Inflammatory macrophage treated with lipopolysaccharide for 4 hours (primary cell): ENCODE measurements at regions not wholly inside any gene's neighbourhood (a gene's known extent, or its start where the extent isn't known, plus 50 kb on each side); places are given as distances from the start of the nearest gene placed in this dataset.
"Not testable (repeated sequence)": the region's sequence is repeated elsewhere in the genome, so short reads cannot be mapped to it uniquely, and the experiment has no call there.

Source experiments
- DNase-seq: peaks from one replicate; pipeline ENCODE4 v3.0.0-alpha.2; 2020

DNA sequence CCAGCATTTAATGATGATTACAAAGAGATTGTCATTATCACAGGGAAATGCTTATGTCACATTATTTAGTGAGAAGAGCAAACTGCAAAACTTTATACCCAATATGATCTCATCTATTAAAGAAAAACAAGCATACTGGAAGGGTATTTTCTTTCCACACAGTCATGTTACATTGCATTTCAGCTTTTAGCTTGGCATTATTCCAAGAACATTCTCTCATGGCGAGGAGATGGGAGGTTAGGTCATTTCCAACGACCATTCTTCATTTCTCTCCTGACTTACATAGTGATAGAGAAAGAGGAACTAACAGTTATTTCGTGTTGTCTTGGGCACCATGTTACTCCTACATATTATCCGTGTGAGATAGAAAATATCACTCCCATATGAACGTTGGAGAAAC lies 309.4 kb upstream of the XYLT1 start:
- no peak for DNase-seq

DNA sequence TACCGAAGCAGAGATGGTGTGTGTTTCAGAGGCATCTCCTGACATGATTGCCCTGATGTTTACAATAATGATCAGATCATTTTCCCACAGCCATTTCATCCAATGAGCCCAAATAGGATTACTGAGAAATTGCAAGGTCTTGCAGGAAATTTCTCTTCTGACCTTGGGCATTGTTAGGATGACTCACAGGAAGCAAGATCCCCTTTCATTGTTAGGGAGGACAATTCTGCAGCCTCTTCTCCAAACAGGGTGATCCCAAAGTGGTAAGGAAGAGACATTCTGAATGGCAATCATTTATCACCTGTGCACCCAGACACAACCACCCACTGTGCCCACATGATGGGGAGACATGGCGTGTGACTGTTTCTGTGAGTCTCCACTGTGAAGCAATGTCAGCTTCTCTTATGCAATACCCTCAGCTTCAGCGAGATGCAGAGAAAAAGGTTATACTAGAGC lies 306.7 kb upstream of the XYLT1 start:
- no peak for DNase-seq

DNA sequence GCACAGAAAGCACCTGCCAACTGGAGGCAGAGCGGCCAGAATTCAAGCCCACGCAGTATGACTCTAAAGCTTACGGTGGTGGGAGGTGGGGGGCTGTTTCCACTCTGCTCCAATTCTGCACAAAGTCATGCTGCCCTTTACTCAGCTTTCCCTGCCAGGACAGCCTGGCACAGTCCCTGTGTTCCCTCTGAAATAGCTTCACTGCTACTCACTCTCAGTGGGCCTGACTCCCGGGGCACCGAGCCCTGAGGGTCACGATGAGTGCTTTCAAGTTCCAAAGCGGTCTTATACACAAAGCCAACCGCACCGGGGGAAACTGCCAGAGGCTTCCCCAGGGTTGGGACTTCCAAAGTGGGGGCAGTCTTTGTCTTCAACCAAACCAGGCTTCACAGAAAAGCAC lies 306.1 kb upstream of the XYLT1 start:
- DNase-seq = no peak

DNA sequence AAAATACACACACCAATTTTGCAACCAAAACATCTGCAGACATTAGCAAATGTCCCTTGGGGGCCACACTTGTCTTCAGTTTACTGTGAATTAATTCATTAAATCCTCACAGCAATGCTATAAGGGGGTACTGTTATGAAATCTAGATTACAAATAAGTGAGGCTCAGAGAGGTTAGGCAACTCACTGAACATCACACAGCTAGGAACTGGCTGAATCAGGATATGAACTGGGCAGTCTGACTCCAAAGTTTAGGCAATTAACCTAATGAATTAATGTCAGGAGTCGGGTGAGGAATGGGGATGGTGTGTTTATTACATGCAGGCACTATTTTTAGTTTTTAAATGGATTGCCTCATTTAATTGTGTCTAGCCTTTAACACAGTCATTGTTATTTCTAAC lies 305.7 kb upstream of the XYLT1 start:
- DNase-seq = no peak

DNA sequence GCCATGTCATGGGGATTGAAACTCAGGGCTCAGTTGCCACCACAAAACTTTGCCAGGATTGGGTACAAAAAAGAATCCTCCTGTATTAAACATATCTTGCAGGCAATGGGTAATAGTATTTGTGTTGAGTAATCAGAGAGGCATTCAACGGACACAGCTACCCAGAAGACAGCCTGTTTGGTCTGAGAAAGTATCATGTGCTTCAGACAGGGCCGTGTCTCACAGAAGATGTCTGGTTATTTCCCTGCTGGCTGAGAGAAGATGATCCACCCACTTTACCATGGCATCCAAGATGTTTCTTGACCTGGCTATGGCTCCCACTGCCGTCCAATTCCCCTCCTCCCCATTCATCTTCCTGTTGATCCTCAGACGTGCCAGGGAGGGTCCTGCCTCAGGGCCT lies 304.3 kb upstream of the XYLT1 start:
- DNase-seq = no peak

DNA sequence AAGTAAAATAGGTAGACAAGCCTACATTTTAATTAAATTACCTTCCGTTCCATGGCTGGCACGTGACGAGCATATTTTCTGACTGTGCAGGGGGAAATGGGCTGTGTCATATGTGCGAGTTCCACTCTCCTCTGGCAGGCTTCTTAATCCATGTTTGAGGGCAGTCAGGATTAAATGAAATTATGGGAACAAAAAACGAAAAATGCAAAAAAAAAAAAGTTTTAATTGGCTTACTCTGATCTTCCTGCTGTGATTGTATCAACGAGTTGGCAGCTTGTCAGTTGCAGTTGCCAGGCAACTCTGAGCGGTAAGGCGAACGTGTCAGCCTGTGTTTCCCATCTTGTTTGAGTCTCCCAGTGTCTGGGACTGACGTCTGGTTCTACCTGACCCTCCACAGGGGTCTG lies 302.9 kb upstream of the XYLT1 start:
- no peak for DNase-seq

DNA sequence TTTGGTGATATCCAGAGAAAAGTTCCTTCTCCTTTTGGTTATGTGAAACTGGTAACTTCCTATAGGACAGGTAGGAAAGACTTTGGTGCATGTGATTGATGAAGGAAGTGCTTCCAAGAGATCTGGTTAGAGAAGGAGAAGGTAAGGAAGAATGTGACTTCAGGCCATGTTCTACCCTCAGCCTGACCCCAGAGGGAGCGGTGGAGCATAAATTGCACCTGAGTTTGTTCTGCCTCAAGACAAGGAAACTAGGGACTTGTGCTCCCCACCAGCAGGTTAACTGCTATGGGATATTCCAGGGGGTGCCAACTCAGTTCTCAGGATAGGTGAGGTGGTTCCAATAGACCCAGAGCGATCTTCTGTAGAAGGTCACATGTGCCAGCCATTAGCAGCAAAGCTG lies 299.3 kb upstream of the XYLT1 start:
- DNase-seq = no peak

DNA sequence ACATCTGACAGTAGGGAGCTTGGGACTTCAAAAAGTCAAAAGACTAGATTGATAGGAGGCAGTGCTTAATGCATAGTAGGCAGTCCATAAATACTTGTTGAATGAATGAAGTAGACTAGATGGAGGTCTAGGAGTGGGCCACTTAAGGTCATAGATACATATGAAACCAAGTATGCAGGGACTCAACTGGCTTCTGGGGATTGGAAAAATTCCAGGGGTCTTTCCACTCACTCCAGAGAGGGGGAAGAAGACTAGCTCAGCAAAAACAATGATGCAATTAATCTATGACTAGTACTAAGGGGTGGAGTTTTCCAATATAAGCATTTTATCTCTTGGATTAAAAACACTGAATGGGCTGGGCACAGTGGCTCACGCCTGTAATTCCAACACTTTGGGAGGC lies 298.3 kb upstream of the XYLT1 start:
- DNase-seq = no peak

DNA sequence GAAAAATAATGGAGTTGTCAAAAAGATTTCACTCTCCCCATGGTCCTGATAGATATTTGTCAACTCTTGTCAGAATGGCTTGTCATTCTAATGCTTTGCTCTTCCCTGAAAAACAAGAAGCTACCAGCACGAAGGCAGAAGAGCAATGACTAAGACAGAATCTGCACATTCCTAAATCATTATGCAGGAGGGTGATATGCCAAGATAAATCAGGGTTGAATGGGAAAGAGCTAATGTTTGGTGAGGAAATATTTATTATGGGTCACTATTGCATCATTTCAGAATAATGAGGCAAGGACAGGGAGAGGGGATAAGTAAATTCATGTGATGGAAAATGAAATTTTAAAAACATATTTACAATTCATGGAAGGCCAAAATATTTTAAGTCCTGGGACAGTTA lies 297.5 kb upstream of the XYLT1 start:
- no peak for DNase-seq

DNA sequence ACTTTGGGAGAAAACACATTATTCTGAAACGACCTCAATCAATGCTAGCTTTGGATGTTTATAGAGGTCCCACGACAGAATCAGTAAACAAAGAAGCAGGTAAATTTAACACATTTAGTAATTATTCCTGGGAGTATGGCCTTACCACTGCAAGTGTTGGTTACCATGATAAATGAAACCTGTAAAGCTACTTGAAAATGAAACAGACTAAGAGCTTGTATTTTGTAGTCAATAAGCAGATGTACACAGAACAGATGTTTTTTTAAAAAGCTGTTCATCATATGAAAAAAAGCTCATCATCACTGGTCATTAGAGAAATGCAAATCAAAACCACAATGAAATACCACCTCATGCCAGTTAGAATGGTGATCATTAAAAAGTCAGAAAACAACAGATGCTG lies 295.3 kb upstream of the XYLT1 start:
- no peak for DNase-seq

DNA sequence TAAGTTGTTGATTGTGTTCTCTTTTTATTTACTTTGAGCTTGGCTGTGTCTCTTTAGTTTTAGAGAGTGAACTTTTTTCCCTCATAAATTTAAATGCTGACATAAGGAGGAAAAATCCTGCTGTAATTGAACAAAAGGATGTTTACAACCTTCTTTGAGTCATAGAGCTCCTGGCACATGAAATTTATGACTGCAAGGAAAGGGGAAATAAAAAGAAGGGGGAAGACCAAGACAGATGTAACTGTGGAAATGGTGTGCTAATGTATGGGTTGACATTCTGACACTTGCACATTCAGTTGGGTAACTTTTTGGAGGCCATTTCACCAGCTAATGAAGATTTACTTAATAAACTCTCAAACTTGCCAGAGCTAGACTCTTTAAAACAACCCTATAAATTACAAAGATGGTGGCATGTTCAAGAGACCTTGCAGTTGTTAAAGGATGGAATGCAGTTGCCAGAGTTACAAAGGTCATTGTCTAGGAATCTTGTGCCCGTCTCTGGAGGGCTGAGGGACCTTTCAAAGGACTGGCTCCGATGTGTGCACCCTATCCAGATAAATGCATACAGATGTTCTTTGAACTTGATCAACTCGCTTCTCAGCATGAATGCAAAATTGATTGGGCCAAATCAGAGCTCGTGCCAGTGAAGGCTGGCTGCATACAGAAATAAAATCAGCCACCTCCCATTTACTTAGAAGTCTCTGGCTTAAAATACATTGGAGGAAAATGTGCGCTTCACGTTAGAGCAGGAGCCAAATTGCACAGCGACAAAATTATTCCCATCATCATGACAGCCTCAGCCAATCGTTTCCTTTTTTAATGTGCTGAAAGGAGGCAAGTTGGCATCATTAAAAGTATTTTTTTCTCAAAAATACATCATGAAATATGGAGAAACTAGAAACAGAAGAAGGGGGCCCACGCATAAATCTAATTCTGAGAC lies 289.0 kb upstream of the XYLT1 start:
- no peak for DNase-seq

DNA sequence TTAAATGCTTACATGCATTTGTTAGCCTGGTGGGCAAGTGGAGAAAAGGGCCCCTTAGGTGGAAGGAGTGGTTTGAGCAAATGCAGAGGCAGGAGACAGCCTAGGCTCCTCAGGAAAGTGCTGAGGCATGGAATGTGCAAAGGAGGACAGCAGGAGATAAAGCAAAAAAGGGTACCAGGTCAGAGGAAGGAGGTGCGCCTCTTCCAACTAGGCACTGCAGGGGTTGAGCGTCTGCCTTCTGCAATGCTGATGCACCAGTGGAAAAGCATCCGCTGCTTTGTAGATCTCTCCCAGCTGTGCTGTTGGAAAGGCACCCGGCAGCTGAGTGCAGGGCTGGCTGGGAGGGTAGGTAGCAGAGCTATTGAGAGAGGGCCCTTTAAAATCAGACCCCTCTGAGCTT lies 287.0 kb upstream of the XYLT1 start:
- DNase-seq = no peak

DNA sequence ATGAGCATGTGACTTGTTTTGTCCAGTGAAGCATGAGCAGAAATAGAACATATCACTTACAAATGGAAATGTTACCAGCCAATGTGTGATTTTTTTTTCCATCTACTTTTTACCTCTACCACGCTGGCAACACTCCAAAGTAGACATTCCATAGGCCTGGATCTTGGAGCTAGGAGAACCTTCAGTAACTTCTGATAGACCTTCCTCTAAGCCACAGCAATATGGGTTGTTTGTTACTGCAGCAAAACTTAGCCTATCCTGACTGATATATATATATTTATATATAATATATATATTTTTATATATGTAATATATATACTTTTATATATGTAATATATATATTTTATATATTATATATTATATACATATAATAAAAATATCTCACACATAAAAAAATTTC lies 284.4 kb upstream of the XYLT1 start:
- no peak for DNase-seq

DNA sequence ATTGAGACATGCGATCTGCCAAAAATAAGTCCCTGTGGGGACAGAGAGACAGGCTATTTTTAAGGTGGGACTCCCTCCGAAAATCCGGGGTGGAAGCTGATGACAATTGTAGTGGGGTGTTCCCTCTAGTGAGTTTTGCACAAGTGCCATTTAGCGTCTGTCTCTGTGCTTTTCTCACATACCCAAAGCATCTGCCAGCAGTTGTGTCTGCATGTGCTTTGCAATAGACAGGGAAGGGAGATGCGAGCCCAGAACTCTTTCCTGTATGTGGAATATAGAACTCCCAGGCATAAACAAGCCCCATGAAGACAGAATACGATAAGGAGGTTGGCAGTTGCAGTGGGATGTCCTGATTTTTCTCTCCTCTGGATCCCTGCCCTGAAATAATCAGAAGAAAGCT lies 282.7 kb upstream of the XYLT1 start:
- DNase-seq = no peak

DNA sequence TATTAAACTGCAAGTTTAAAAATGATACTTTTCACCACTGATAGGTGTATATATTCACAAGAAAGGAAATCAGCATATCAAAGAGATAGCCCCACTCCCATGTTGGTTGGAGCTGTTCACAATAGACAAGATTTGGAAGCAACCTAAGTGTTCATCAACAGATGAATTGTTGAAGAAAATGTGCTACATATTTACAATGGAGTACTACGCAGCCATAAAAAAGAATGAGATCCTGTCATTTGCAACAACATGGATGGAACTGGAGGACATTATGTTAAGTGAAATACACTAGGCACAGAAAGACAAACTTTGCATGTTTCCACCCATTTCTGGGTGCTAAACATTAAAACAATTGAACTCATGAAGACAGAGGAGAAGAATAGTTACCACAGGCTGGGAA lies 278.9 kb upstream of the XYLT1 start:
- DNase-seq = no peak

DNA sequence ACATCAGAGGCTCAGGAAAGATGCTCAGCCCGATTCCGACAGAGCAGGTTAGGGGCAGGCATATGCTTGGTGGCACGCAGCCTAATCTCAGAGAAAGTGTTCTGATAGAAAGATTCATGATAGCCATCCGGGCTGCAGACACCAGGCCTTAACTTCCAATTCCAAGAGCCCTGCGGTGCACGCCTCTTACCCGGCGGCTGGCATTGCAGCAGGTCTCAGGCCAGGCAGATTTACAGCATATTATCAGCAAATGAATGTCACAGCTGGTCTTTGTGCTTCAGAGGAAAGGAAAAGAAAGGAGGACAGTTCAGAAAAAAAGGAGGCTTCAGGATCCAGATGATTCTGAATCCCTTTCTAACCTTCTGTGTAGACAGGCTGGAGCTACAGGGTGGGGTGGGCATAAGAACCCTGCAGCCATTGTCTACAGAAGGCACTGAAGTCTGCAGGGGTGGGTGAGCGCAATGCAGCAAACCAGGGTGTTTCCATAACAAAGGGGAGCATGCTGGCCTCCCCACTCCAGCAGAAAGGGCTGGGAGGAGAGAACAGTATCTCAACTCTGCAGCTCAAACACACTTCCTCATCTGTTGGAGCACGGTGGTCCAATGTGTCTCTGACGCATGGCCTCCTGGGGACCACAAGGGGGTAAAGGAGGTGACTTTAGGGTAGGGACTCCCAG lies 277.4 kb upstream of the XYLT1 start:
- no peak for DNase-seq

DNA sequence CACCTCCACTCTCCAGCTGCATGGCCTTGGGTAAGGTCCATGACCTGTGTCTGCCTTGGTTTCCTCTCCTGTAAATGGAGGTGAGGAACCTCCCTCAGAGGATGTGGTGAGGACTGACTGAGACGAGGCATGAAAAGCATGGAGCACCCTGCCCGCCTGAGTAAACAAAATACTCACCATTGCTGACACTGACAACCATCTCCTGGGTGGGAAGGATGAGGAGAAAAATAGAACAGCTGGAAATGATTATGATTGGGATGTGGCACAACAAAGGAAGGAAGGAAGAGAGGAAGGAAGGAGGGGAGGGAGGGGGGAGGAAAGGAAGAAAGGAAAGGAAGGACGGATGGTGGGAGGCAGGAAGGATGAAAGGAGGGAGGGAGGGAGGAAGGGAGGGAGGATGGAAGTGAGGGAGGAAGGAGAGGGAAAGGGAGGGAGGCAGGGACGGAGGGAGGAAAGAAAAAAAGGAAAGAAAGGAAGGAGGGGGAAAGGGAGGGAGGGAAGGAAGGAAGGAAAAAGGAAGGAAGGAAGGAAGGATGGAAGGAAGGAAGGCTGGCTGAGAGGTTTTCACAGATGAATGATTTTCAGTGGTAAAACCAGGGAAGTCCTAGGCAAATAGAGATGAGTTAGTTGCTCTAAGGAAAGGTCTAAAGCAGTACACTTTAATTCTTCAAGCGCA lies 276.5 kb upstream of the XYLT1 start:
- no peak for DNase-seq

DNA sequence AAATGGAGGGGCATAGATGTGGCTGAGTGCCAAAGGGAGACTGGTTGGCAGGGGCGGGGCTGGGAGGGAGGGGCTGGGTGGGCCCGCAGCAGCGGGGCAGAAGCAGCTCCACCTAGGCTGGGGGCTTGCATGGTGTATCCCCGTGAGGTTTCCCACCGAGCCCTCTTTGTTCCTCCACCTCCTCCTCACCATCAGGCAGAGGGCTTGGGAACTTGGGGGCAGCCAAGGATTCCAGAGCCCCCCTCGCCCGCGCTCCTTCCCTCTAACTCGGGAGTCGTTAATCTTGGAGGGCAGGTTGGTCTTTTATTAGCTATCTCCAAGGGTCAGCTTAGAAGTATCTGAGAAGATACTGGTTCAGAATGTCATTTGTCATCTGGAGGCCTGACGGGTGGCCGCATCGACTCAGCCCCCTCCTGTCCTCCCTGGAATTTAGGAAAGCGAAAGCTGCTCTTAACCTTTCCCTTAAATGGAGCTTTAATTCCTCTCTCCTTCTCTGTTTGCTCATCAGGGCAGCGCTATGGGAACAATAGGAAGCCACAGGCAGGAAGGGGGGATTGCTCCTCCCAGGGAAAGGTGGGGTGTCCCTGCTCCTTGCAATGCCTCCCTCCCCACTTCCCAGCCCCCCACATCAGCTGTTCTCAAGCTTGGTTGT lies 274.3 kb upstream of the XYLT1 start:
- DNase-seq = no peak

DNA sequence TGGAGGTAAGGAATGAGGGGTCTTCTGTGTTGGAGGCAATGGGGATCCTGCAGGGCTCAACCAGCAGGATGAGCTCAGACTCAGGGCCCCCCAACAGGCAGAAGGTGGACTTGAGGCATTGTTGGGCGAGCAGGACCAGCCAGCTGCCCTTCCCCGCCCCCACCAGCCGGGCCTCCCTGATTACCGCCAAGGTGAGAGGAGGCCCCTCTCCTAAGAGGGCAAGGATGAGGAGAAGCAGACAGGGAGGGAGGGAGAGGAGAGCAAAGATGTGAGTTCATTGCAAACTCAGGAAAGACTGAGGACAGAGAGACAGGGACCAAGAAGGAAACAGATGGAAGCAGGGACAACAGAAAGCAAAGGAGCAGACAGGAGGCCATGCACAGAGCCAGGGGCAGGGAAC lies 272.8 kb upstream of the XYLT1 start:
- no peak for DNase-seq

DNA sequence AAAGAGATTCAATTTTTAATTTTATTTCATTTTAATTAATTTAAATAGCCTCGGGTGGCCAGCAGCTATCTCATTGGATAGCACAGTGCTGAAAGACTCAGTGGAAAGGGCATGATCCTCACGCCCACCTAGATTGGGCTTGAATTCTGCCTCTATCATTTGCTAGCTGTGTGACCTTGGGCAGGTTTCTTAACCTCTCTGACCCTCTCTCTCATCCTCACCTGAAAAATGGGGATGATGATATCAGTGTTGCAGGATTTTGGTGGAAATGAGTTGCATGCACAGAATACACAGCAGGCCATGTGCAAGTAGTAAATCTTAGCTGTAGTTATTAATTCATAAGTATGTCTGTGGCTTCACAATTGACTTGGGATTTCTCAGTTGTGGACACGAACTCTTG lies 272.4 kb upstream of the XYLT1 start:
- DNase-seq = no peak

DNA sequence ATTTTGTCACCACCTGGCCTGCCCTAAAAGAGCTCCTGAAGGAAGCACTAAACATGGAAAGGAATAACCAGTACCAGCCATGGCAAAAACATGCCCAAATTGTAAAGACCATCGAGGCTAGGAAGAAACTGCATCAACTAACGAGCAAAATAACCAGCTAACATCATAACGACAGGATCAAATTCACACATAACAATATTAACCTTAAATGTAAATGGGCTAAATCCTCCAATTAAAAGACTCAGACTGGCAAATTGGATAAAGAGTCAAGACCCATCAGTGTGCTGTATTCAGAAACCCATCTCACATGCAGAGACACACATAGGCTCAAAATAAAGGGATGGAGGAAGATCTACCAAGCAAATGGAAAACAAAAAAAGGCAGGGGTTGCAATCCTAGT lies 264.3 kb upstream of the XYLT1 start:
- DNase-seq = not testable (repeated sequence)

DNA sequence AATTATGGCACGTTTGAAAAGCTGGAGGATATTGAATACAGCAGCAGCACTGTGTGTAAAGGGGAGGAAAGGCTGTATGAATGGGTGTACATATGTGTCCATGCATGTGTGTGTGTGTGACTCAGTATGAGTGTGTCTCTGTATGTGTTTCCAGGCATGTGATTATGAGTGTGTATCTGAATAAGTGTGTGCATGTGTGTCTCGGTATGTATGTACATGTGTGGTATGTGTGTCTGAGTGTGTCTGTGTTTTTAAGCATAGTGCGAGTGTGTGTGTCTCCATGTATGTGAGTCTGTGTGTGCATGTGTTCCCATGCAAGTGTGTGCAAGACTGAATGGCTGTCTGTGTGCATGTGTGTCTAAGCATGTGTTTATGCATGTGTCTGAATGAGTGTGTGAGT lies 259.1 kb upstream of the XYLT1 start:
- DNase-seq = no peak

DNA sequence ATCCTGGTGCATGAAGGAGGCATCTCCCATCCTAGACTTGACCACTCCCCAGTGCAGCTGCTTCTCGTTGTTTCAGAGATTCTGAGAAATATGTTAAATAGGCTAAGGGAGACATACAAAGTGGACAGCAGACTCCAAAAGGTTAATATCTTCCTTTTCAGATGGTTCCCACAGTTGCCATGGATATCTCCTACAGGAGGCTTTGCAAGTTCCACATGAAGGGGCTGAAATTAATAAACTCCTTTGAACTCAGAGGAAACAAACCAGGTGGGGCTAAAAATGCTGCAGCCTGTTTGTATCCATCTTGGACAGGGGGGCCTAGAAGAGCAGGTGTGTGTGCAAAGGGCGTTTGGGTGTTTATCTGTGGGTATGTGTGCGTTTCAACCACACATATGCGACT lies 257.4 kb upstream of the XYLT1 start:
- no peak for DNase-seq
